Vagina (tissue), 2 donors: ENCODE measurements at regions not wholly inside any gene's neighbourhood (a gene's known extent, or its start where the extent isn't known, plus 50 kb on each side); places are given as distances from the start of the nearest gene placed in this dataset.

Source experiments
- DNase-seq, 2 donors: peaks; one replicate each; pipeline ENCODE4 v3.0.0-alpha.2; 2017; ENCODE audit errors: extremely low spot score in 2 of 2
- H3K27ac ChIP-seq: fragments of 200-600 bp; sonication (generic); one replicate; pipeline ENCODE4 v1.5.1; 2019
- H3K27me3 ChIP-seq: fragments of 200-600 bp; sonication (generic); one replicate; pipeline ENCODE4 v1.5.1; 2019
- H3K36me3 ChIP-seq, 2 donors: fragments of 200-600 bp; sonication (generic); one replicate each; pipeline ENCODE4 v1.5.1; 2017 to 2019
- H3K4me1 ChIP-seq: fragments of 200-600 bp; sonication (generic); one replicate; pipeline ENCODE4 v1.5.1; 2019
- H3K4me3 ChIP-seq, 2 donors: fragments of 200-600 bp; sonication (generic); 1 replicate in 1 of 2; 2 replicates in 1 of 2; pipeline ENCODE4 v1.5.1; 2016 to 2019
- H3K9me3 ChIP-seq: fragments of 200-600 bp; sonication (generic); one replicate; pipeline ENCODE4 v1.5.1; 2019
- POLR2A ChIP-seq, 2 donors: fragments of 450-650 bp; IDR thresholded peaks; one replicate each; pipeline ENCODE4 v1.6.1; 2017; ENCODE audit warnings: antibody characterized with exemption in 2 of 2, mild to moderate bottlenecking in 2 of 2, moderate library complexity in 2 of 2
- POLR2AphosphoS5 ChIP-seq, 2 donors: sonication (generic); formaldehyde crosslinking; IDR thresholded peaks; one replicate each; pipeline ENCODE4 v1.9.0; 2017; ENCODE audit warnings: antibody characterized with exemption in 2 of 2, mild to moderate bottlenecking in 2 of 2, low read depth in 1 of 2; ENCODE audit not compliant: insufficient read depth in 1 of 2
- intact Hi-C: fragments of 100-400 bp; cut with DNase I; formaldehyde crosslinking; loops from one replicate; pipeline ENCODE4 v1.15.1; 2023
- TF ChIP-seq, protein P1 (sequence below), 3 experiments: fragments of 450-650 bp in 2 of 3; fragments of 200-600 bp in 1 of 3; sonication (generic) in 1 of 3; IDR thresholded peaks; one replicate each; pipeline ENCODE4 v1.5.1; 2017 to 2019; ENCODE audit warnings: antibody characterized with exemption in 3 of 3, mild to moderate bottlenecking in 2 of 3, moderate library complexity in 2 of 3

DNA sequence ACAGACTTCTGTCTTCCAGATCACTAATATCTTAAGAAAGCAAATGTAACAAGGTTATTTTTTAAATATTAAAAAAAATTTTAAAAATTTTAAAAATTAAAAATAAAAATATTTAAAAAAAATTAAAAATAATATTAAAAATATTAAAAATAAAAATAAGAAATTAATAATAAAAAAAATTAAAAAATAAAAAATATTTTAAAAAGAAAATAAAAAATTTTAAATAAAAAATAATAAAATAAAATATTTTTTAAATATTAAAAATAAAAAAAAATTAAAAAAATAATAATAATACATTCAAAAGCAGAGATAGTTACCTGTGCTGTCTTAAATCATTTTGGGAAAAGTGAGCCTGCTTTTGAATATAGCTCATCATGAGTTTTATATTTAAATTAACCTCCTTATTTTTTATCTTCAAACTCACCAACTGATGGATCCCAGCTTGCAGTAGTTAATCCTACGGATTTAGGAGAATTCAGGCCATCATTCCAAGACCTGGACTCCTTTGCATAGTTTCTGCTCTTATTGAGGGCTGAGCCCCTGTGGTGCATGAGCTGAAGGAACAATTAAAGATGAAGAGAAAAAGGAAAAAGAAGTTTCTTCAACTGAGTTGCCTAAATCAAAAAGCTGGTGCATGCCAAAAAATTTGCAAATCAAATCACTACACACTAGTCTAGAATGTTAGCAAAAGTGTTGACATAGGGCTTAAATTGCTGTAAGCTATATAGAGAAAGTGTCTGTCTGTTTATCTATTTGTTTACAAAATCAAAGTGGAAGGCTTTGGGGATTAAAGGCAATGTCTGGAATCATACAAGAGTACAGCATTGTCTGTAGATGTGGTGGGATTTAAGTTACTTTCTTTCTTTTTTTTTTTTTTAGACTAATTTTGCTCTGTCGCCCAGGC lies 50.5 kb upstream of the ZNF438 start:
- intact Hi-C loops, result no loop called here
- TF ChIP-seq POLR2A (IDR thresholded peaks at IDR 0.05) (no peak), POLR2AphosphoS5 (IDR thresholded peaks at IDR 0.05; ENCODE audit: insufficient read depth in 1 of 2, low read depth in 1 of 2) (no peak)
- TF ChIP-seq, protein P1, sequence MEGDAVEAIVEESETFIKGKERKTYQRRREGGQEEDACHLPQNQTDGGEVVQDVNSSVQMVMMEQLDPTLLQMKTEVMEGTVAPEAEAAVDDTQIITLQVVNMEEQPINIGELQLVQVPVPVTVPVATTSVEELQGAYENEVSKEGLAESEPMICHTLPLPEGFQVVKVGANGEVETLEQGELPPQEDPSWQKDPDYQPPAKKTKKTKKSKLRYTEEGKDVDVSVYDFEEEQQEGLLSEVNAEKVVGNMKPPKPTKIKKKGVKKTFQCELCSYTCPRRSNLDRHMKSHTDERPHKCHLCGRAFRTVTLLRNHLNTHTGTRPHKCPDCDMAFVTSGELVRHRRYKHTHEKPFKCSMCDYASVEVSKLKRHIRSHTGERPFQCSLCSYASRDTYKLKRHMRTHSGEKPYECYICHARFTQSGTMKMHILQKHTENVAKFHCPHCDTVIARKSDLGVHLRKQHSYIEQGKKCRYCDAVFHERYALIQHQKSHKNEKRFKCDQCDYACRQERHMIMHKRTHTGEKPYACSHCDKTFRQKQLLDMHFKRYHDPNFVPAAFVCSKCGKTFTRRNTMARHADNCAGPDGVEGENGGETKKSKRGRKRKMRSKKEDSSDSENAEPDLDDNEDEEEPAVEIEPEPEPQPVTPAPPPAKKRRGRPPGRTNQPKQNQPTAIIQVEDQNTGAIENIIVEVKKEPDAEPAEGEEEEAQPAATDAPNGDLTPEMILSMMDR (IDR thresholded peaks at IDR 0.05), result no peak

DNA sequence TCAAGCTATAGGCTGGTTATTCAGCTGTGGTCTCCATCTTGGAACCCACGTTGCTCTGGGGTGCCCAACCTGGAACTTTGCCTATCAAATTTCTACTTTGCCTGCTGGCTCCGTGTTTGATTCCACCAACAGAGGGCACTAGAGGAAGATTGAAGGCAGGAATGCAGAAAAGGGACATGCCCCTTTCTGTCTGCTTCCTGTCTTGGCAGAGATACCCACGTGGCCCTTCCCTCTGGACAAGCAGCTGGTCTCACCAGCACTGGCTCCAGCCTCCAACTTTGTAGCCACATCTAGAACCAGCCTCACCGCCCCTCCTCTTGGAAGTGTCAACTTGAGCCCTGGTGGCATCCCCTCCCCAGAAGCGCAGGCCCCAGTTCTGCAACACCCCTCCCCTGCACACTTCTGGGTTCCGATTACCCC lies 52.1 kb upstream of the ZNF438 start:
- intact Hi-C loops, result no loop called here
- no peak overlapping the region for H3K27ac ChIP-seq

More for the DNA sequence above, 50.5 kb upstream of the ZNF438 start:
- no peak for DNase-seq
- Histone ChIP-seq H3K27me3 (no peaks in the 10 kb centered on the region), H3K4me1 (no peaks in the 10 kb centered on the region), H3K36me3 (no peaks in the 10 kb centered on the region), H3K9me3 (no peaks in the 10 kb centered on the region), H3K27ac (no peak overlapping the region), H3K4me3 (no peak overlapping the region)

DNA sequence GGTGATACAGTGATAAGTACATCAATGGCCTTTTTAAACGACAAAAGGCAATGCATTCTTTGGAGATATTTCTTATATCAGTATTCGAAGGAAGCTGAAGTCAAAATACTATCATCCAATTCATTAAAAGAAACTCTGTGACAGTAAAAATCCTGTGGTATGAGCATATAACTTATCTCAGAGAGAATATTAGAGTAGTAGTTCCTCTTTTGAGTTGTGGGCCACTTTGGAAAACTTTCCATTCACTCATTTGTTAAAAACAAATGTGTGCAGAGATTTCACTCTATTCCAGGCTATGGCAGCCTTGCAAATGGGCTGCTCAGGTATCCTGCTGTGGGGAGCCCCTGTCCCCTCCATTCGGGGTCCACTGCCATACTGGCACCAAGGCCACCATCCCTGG lies 55.3 kb upstream of the ZNF438 start:
- H3K36me3 ChIP-seq, result no peaks in the 10 kb centered on the region
- TF ChIP-seq, protein P1 (IDR thresholded peaks at IDR 0.05), result no peak
- no peaks in the 10 kb centered on the region for H3K9me3 ChIP-seq
- no peak for DNase-seq
- H3K4me1 ChIP-seq, result no peaks in the 10 kb centered on the region
- no peaks in the 10 kb centered on the region for H3K27me3 ChIP-seq
- H3K27ac ChIP-seq, result no peak overlapping the region
- H3K4me3 ChIP-seq, result no peak overlapping the region
- intact Hi-C loops, result no loop called here

More for the DNA sequence above, 52.1 kb upstream of the ZNF438 start:
- no peaks in the 10 kb centered on the region for H3K36me3 ChIP-seq
- no peaks in the 10 kb centered on the region for H3K9me3 ChIP-seq
- no peaks in the 10 kb centered on the region for H3K4me1 ChIP-seq
- no peak for DNase-seq
- TF ChIP-seq, protein P1 (IDR thresholded peaks at IDR 0.05), result peak in 1 of 3 experiments; percentile 25
- no peak for TF ChIP-seq POLR2A (IDR thresholded peaks at IDR 0.05)
- no peak overlapping the region for H3K4me3 ChIP-seq
- no peaks in the 10 kb centered on the region for H3K27me3 ChIP-seq

GRCh38 chr10:31087851-31088250 lies 56.2 kb upstream of the ZNF438 start:
- DNase-seq, result no peak
- Histone ChIP-seq H3K36me3 (no peaks in the 10 kb centered on the region), H3K4me3 (no peak overlapping the region), H3K27ac (no peak overlapping the region), H3K9me3 (no peaks in the 10 kb centered on the region), H3K4me1 (no peaks in the 10 kb centered on the region), H3K27me3 (no peaks in the 10 kb centered on the region)
- intact Hi-C loops, result no loop called here
- TF ChIP-seq POLR2A (IDR thresholded peaks at IDR 0.05), result no peak
- TF ChIP-seq, protein P1 (IDR thresholded peaks at IDR 0.05), result no peak
- no peak for TF ChIP-seq POLR2AphosphoS5 (IDR thresholded peaks at IDR 0.05; ENCODE audit: insufficient read depth in 1 of 2, low read depth in 1 of 2)

DNA sequence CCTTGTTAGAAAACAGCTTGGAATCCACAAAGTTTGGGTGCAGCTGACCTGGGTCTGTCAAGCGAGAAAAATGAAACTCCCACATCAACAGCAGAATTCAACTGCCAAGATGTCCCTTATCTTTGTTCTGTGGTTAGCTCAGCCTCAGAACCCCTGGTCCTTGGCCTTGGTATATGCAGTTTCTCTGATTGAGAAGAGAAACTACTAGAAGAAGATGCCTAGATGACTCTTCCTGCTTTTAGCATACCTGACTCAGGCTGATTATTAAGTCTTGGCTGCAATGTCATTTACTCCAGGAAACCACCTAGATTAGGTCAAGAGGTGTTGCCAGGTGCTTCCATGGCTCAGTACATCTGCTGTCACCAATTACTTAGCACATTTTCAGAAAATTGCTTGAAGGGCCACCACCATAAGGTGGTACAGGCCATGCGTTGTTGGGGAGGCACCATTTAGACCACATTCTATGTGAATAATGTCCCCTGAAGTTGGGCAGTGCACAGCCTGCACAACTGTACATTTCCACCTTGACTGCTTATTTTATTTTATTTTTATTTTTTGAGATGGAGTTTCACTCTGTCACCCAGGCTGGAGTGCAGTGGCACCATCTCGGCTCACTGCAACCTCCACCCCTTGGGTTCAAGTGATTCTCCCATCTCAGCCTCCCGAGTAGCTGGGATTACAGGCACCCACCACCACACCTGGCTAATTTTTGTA lies 59.4 kb upstream of the ZNF438 start:
- TF ChIP-seq POLR2AphosphoS5 (IDR thresholded peaks at IDR 0.05; ENCODE audit: insufficient read depth in 1 of 2, low read depth in 1 of 2) (no peak), POLR2A (IDR thresholded peaks at IDR 0.05) (no peak)
- TF ChIP-seq, protein P1 (IDR thresholded peaks at IDR 0.05), result no peak
- Histone ChIP-seq H3K9me3 (no peaks in the 10 kb centered on the region), H3K27me3 (no peaks in the 10 kb centered on the region), H3K27ac (no peak overlapping the region), H3K4me3 (no peak overlapping the region), H3K36me3 (no peaks in the 10 kb centered on the region), H3K4me1 (no peaks in the 10 kb centered on the region)
- no peak for DNase-seq
- intact Hi-C loops, result no loop called here
